ENCODE measurements at regions not wholly inside any gene's neighbourhood (a gene's known extent, or its start where the extent isn't known, plus 50 kb on each side); places are given as distances from the start of the nearest gene placed in this dataset.

- TF ChIP-seq EZH2 (IDR thresholded peaks at IDR 0.05) (no peak), POLR2AphosphoS5 (IDR thresholded peaks at IDR 0.05; ENCODE audit: borderline replicate concordance, low read depth, low read length) (no peak), FOXP2 (optimal IDR thresholded peaks at IDR 0.05; ENCODE audit: control extremely low read depth, extremely low read length, insufficient read depth) (no peak)
- H3K9me3 ChIP-seq (ENCODE audit: low read depth, low read length) = no peaks in the 10 kb centered on the region
- H3K36me3 ChIP-seq (ENCODE audit: insufficient read depth, low read length) = no peaks in the 10 kb centered on the region
- no peak for DNase-seq (ENCODE audit: low read depth, low spot score)
- H3K9ac ChIP-seq (ENCODE audit: insufficient read length) = no peak overlapping the region
- H3K4me3 ChIP-seq = no peak overlapping the region
- H3K27ac ChIP-seq = no peak overlapping the region
Measured at GRCh38 chr4:45621971-45622370, 501.9 kb downstream of the GABRG1 start.

GRCh38 chr4:45620808-45621207 is 503.0 kb downstream of the GABRG1 start:
- Histone ChIP-seq H3K4me3 (no peak overlapping the region), H3K9ac (ENCODE audit: insufficient read length) (no peak overlapping the region), H3K36me3 (ENCODE audit: insufficient read depth, low read length) (no peaks in the 10 kb centered on the region), H3K27ac (no peak overlapping the region), H3K9me3 (ENCODE audit: low read depth, low read length) (no peaks in the 10 kb centered on the region)
- DNase-seq (ENCODE audit: low read depth, low spot score) = no peak
- no peak for TF ChIP-seq FOXP2 (optimal IDR thresholded peaks at IDR 0.05; ENCODE audit: control extremely low read depth, extremely low read length, insufficient read depth)
- no peak for TF ChIP-seq EZH2 (IDR thresholded peaks at IDR 0.05)
- no peak for TF ChIP-seq POLR2AphosphoS5 (IDR thresholded peaks at IDR 0.05; ENCODE audit: borderline replicate concordance, low read depth, low read length)

DNA sequence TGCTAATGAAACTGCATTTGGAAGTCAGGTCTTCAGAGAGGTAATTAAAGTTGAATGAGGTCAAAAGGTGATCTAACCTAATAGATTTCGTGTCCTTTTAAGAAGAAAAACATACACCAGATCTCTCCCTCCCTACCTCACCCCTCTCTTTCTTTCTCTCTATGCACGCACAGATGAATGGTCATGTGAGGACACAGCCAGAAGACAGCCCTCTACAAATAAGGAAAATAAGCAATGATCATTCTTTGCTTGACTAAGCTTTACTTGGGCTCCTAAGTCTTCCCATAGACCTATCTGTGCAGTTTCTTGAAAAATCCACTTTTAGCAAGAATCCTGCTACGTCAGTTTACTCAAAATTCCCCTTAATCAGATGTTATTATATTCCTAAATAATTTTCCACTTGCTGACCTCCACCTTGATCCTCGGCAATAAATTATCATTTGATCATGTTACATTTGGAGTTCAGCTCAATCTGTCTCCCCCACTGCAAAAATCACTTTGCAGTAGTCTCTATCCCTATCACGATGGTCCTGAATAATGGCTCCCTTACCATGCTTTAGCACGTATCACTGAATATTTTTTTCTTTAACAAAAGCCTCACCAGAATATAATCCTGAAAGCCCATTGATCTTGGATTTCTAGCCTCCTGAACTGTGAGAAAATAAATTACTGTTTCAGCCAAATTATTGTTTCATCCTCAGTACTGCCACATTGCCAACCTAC is 527.3 kb downstream of the GABRG1 start:
- H3K36me3 ChIP-seq (ENCODE audit: insufficient read depth, low read length) = no peaks in the 10 kb centered on the region
- no peak overlapping the region for H3K27ac ChIP-seq
- no peaks in the 10 kb centered on the region for H3K9me3 ChIP-seq (ENCODE audit: low read depth, low read length)
- no peak overlapping the region for H3K9ac ChIP-seq (ENCODE audit: insufficient read length)
- DNase-seq (ENCODE audit: low read depth, low spot score) = no peak
- H3K4me3 ChIP-seq = no peak overlapping the region
- TF ChIP-seq POLR2AphosphoS5 (IDR thresholded peaks at IDR 0.05; ENCODE audit: borderline replicate concordance, low read depth, low read length) (no peak), FOXP2 (optimal IDR thresholded peaks at IDR 0.05; ENCODE audit: control extremely low read depth, extremely low read length, insufficient read depth) (no peak), EZH2 (IDR thresholded peaks at IDR 0.05) (no peak)

DNA sequence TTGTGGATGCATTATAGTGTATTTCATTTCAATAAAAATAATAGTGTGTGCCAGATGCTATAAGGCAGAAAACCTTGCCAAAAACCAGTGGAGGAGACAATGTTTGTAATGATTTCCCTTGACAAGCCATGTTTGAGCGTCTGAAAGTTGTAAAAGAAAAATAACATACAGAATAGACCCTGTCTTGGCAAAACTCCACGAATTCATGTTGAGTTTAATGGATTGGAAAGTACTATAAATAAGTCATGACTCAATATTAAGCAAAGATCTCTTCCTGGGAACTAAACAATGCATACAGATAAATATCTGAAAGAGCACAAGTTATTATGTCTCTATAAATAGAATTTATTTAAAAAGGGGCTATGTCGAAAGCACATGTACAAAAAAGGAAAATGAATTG is 543.5 kb downstream of the GABRG1 start:
- no peaks in the 10 kb centered on the region for H3K9me3 ChIP-seq (ENCODE audit: low read depth, low read length)
- no peak overlapping the region for H3K9ac ChIP-seq (ENCODE audit: insufficient read length)
- peak overlapping the region; percentile 82 for H3K27ac ChIP-seq
- TF ChIP-seq FOXP2 (optimal IDR thresholded peaks at IDR 0.05; ENCODE audit: control extremely low read depth, extremely low read length, insufficient read depth) (no peak), POLR2AphosphoS5 (IDR thresholded peaks at IDR 0.05; ENCODE audit: borderline replicate concordance, low read depth, low read length) (no peak; the same call in 1 of the 2 replicates), EZH2 (IDR thresholded peaks at IDR 0.05) (no peak)
- peak overlapping the region; percentile 47; the same call in 1 of the 2 replicates for H3K4me3 ChIP-seq
- no peaks in the 10 kb centered on the region for H3K36me3 ChIP-seq (ENCODE audit: insufficient read depth, low read length)
- DNase-seq (ENCODE audit: low read depth, low spot score) = peak; percentile 91

- Histone ChIP-seq H3K9ac (ENCODE audit: insufficient read length) (no peak overlapping the region), H3K4me3 (no peak overlapping the region), H3K9me3 (ENCODE audit: low read depth, low read length) (no peaks in the 10 kb centered on the region), H3K36me3 (ENCODE audit: insufficient read depth, low read length) (no peaks in the 10 kb centered on the region), H3K27ac (peak overlapping the region; percentile 38; the same call in 1 of the 2 replicates)
- DNase-seq (ENCODE audit: low read depth, low spot score) = peak; percentile 24
- TF ChIP-seq FOXP2 (optimal IDR thresholded peaks at IDR 0.05; ENCODE audit: control extremely low read depth, extremely low read length, insufficient read depth) (no peak), EZH2 (IDR thresholded peaks at IDR 0.05) (no peak), POLR2AphosphoS5 (IDR thresholded peaks at IDR 0.05; ENCODE audit: borderline replicate concordance, low read depth, low read length) (no peak)
Measured at GRCh38 chr4:45578874-45579273, 545.0 kb downstream of the GABRG1 start.

DNA sequence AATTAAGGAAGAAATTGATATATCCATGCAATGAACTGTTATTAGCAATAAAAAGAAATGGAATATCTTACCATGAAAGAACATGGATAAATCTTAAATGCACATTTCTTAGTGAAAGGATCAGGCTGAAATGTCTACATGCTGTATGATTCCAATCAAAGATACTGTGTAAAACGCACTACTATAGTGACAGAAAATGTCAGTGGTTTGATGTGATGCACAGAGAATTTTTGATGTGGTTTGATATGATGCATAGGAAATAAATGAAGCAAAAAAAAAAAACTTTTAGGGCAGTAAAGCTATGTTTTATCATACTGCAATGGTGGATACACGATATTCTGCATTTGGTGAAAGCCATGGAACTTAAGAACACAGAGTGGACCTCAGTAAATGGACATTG is 547.6 kb downstream of the GABRG1 start:
- Histone ChIP-seq H3K4me3 (no peak overlapping the region), H3K36me3 (ENCODE audit: insufficient read depth, low read length) (no peaks in the 10 kb centered on the region), H3K27ac (no peak overlapping the region), H3K9me3 (ENCODE audit: low read depth, low read length) (no peaks in the 10 kb centered on the region), H3K9ac (ENCODE audit: insufficient read length) (no peak overlapping the region)
- DNase-seq (ENCODE audit: low read depth, low spot score) = no peak
- no peak for TF ChIP-seq FOXP2 (optimal IDR thresholded peaks at IDR 0.05; ENCODE audit: control extremely low read depth, extremely low read length, insufficient read depth)
- TF ChIP-seq EZH2 (IDR thresholded peaks at IDR 0.05) = no peak
- TF ChIP-seq POLR2AphosphoS5 (IDR thresholded peaks at IDR 0.05; ENCODE audit: borderline replicate concordance, low read depth, low read length) = no peak

GRCh38 chr4:45569619-45570018 is 554.2 kb downstream of the GABRG1 start:
- TF ChIP-seq EZH2 (IDR thresholded peaks at IDR 0.05) = no peak
- no peak for TF ChIP-seq FOXP2 (optimal IDR thresholded peaks at IDR 0.05; ENCODE audit: control extremely low read depth, extremely low read length, insufficient read depth)
- TF ChIP-seq POLR2AphosphoS5 (IDR thresholded peaks at IDR 0.05; ENCODE audit: borderline replicate concordance, low read depth, low read length) = no peak
- Histone ChIP-seq H3K4me3 (no peak overlapping the region), H3K9me3 (ENCODE audit: low read depth, low read length) (no peaks in the 10 kb centered on the region), H3K36me3 (ENCODE audit: insufficient read depth, low read length) (no peaks in the 10 kb centered on the region), H3K9ac (ENCODE audit: insufficient read length) (no peak overlapping the region), H3K27ac (no peak overlapping the region)
- no peak for DNase-seq (ENCODE audit: low read depth, low spot score)

DNA sequence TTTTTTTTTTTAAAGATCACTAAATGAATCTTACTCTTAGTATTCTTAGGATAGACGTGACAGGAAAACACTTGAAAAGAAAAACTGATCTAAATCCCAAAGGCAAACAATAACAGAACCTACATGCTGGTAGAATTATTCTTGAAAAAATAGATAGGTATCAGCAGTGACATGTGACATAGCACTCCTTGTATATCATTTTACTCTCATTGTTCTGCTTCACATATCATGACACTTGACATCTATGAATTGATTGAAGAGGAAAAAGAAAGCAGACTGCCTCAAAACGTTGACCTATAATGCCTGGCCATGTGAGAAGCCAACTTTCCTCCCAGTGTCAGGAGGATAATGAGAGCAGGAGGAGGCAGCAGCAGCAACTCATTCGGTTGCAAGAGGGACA is 555.2 kb downstream of the GABRG1 start:
- Histone ChIP-seq H3K27ac (no peak overlapping the region), H3K4me3 (no peak overlapping the region), H3K9ac (ENCODE audit: insufficient read length) (no peak overlapping the region), H3K36me3 (ENCODE audit: insufficient read depth, low read length) (no peaks in the 10 kb centered on the region), H3K9me3 (ENCODE audit: low read depth, low read length) (no peaks in the 10 kb centered on the region)
- TF ChIP-seq FOXP2 (optimal IDR thresholded peaks at IDR 0.05; ENCODE audit: control extremely low read depth, extremely low read length, insufficient read depth) = no peak
- TF ChIP-seq EZH2 (IDR thresholded peaks at IDR 0.05) = no peak
- TF ChIP-seq POLR2AphosphoS5 (IDR thresholded peaks at IDR 0.05; ENCODE audit: borderline replicate concordance, low read depth, low read length) = no peak
- DNase-seq (ENCODE audit: low read depth, low spot score) = no peak
